OCI-LY7 (cell line): ENCODE measurements at regions not wholly inside any gene's neighbourhood (a gene's known extent, or its start where the extent isn't known, plus 50 kb on each side); places are given as distances from the start of the nearest gene placed in this dataset.

Experiments used
- CTCF ChIP-seq: fragments of 200-600 bp; sonication (generic); conservative IDR thresholded peaks from 2 replicates; pipeline ENCODE4 v1.5.1; 2014; ENCODE audit warnings: mild to moderate bottlenecking, antibody characterized with exemption, low read length, moderate library complexity, mixed read lengths
- EZH2phosphoT487 ChIP-seq: fragments of 200-600 bp; sonication (generic); IDR thresholded peaks from 2 replicates; pipeline ENCODE4 v1.6.1; 2018; ENCODE audit warnings: low read depth, borderline replicate concordance, mild to moderate bottlenecking, mixed run types, antibody characterized with exemption, low read length, moderate library complexity, mixed read lengths

GRCh38 chr6:100212131-100212530 is 218.1 kb upstream of the MCHR2 start:
- TF ChIP-seq CTCF (no peak), EZH2phosphoT487 (no peak)
